HAP-1 (cell line): ENCODE measurements at regions not wholly inside any gene's neighbourhood (a gene's known extent, or its start where the extent isn't known, plus 50 kb on each side); places are given as distances from the start of the nearest gene placed in this dataset.
"Not testable (repeated sequence)": the region's sequence is repeated elsewhere in the genome, so short reads cannot be mapped to it uniquely, and the experiment has no call there.

Source experiments
- DNase-seq, 2 experiments: peaks; one replicate each; pipeline ENCODE4 v3.0.0-alpha.2; 2016 to 2020; ENCODE audit warnings: low spot score in 2 of 2
- H3K27me3 ChIP-seq: fragments of 250-450 bp; sonication (Bioruptor Pico); 2 replicates; pipeline ENCODE4 v1.5.1; 2020; ENCODE audit warnings: low read depth, mild to moderate bottlenecking, moderate library complexity
- H3K36me3 ChIP-seq: fragments of 250-450 bp; sonication (Bioruptor Pico); replicated peaks from 2 replicates; pipeline ENCODE4 v1.5.1; 2020; ENCODE audit warnings: mild to moderate bottlenecking
- H3K4me1 ChIP-seq: fragments of 250-450 bp; sonication (Bioruptor Pico); 2 replicates; pipeline ENCODE4 v1.5.1; 2020; ENCODE audit warnings: mild to moderate bottlenecking
- H3K4me3 ChIP-seq: fragments of 250-450 bp; sonication (Bioruptor Pico); 2 replicates; pipeline ENCODE4 v1.5.1; 2020; ENCODE audit warnings: mild to moderate bottlenecking, moderate library complexity
- H3K9me3 ChIP-seq: fragments of 250-450 bp; sonication (Bioruptor Pico); 2 replicates; pipeline ENCODE4 v1.5.1; 2020; ENCODE audit warnings: mild to moderate bottlenecking, moderate library complexity
- in situ Hi-C: fragments of 300-500 bp; cut with MboI; formaldehyde crosslinking; loops from 3 replicates; pipeline ENCODE4 v1.14.3; 2020; ENCODE audit warnings: low sequenced_read_pairs, inconsistent platforms, mixed read lengths

DNA sequence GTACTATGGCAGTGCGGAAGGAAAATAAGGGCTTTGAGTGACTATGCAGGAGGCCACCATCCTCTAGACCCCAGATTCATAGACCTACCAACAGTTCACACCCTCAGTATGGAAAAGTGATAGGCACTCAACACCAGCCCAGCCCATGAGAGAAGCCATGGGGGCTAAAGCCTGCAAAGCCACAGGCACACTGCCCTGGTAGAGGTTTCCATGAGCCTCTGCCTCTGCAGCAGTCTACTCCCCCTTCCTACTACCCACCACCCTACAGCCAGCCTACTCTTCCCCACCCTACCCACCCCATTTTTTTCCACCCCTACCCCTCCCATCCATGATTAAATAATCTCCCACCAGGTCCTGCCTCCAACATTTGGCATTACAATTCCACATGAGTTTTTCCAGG lies 241.9 kb downstream of the CWH43 start:
- H3K27me3 ChIP-seq, H3K4me1 ChIP-seq, in situ Hi-C loops, H3K36me3 ChIP-seq, DNase-seq, H3K4me3 ChIP-seq, H3K9me3 ChIP-seq: not testable (repeated sequence)

- H3K9me3 ChIP-seq, in situ Hi-C loops, H3K4me1 ChIP-seq, H3K27me3 ChIP-seq, H3K36me3 ChIP-seq, H3K4me3 ChIP-seq, DNase-seq: not testable (repeated sequence)
Measured at GRCh38 chr4:49229243-49229642, 243.2 kb downstream of the CWH43 start.

DNA sequence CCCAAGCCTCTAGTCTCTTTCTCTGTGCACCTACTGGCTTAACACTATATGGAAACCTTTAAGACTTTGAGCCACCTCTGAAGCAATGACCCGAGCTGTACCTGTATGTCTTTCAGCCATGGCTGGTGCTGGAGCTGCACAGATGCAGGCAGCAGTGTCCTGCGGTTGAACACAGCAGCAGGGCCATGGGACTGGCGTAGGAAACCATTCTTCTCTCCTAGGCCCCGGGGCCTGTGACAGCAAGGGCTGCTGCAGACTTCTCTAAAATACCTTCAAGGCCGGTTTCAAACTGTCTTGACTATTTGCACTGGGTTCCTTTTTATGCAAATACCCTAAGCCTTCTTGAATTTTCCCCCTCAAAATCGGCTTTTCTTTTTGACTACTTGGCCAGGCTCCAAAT lies 243.6 kb downstream of the CWH43 start:
- H3K27me3 ChIP-seq, H3K9me3 ChIP-seq, H3K4me1 ChIP-seq, H3K4me3 ChIP-seq, DNase-seq, in situ Hi-C loops, H3K36me3 ChIP-seq: not testable (repeated sequence)

GRCh38 chr4:49233346-49233745 lies 247.3 kb downstream of the CWH43 start:
- H3K4me3 ChIP-seq, H3K27me3 ChIP-seq, DNase-seq, in situ Hi-C loops, H3K9me3 ChIP-seq, H3K4me1 ChIP-seq, H3K36me3 ChIP-seq: not testable (repeated sequence)

DNA sequence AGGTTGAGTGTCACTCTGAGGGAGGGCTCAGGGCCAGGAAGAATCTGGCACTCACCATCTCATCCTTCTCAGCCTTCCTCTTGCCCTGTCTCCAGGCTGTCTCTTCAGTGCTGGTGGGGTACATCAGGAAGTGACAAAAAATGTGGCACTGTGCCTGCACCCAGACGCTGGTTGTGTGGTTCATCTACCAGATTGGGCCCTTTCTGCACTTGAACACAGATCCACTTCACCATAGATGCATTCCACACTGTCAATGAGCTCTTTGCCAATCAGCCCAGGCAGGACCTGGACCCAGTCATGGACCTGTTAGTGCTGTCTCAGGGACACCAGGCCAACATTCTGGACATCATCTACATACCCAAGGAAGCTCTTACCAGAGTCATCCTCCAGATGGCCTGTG lies 247.7 kb downstream of the CWH43 start:
- H3K4me3 ChIP-seq, in situ Hi-C loops, DNase-seq, H3K36me3 ChIP-seq, H3K4me1 ChIP-seq, H3K9me3 ChIP-seq, H3K27me3 ChIP-seq: not testable (repeated sequence)

GRCh38 chr4:49234382-49234781 lies 248.3 kb downstream of the CWH43 start:
- H3K9me3 ChIP-seq, H3K4me3 ChIP-seq, DNase-seq, H3K27me3 ChIP-seq, H3K4me1 ChIP-seq, in situ Hi-C loops, H3K36me3 ChIP-seq: not testable (repeated sequence)

GRCh38 chr4:49235413-49236160 lies 249.5 kb downstream of the CWH43 start:
- DNase-seq, in situ Hi-C loops, H3K4me3 ChIP-seq, H3K27me3 ChIP-seq, H3K4me1 ChIP-seq, H3K9me3 ChIP-seq, H3K36me3 ChIP-seq: not testable (repeated sequence)

GRCh38 chr4:49236474-49236873 lies 250.4 kb downstream of the CWH43 start:
- H3K4me3 ChIP-seq, H3K36me3 ChIP-seq, H3K9me3 ChIP-seq, in situ Hi-C loops, H3K27me3 ChIP-seq, DNase-seq, H3K4me1 ChIP-seq: not testable (repeated sequence)

DNA sequence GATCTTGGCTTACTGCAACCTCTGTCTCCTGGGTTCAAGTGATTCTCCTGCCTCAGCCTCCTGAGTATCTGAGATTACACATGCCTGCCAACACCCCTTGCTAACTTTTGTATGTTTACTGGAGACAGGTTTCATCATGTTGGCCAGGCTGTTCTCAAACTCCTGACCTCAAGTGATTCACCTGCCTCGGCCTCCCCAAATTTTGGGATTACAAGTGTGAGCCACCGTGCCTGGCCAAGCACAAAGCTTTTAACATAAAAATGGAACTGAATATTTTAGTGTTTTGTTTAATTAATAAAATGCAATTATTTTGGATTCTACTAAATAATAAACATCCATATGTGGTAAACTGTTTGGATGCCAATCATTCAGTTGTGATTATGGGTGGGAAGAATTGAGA lies 255.2 kb downstream of the CWH43 start:
- H3K4me3 ChIP-seq, in situ Hi-C loops, H3K27me3 ChIP-seq, H3K36me3 ChIP-seq, H3K9me3 ChIP-seq, H3K4me1 ChIP-seq, DNase-seq: not testable (repeated sequence)

DNA sequence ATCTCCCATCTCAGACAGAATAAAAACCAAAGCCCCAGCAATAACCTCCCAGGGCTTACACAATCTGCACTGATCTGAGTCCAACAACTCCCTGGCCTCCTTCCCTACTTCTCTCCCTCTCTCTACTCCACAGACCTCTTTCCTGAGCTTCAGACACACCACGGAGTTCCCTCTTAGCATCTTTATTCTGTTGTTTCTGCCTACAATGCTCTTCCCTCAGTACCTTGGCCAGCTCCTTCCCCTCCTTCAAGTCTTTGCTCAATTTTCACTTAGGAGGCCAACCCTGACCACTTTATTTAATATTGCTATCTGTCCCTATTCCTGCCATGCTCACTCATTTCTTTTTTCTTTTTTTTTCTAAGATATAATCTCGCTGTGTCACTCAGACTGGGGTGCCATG lies 276.7 kb downstream of the CWH43 start:
- H3K4me1 ChIP-seq, H3K9me3 ChIP-seq, in situ Hi-C loops: not testable (repeated sequence)

GRCh38 chr4:49270435-49270834 lies 284.4 kb downstream of the CWH43 start:
- H3K4me1 ChIP-seq, H3K27me3 ChIP-seq, DNase-seq, H3K9me3 ChIP-seq, H3K4me3 ChIP-seq, in situ Hi-C loops, H3K36me3 ChIP-seq: not testable (repeated sequence)

More for the DNA sequence above, 276.7 kb downstream of the CWH43 start:
- H3K27me3 ChIP-seq, H3K36me3 ChIP-seq, H3K4me3 ChIP-seq, DNase-seq: not testable (repeated sequence)

DNA sequence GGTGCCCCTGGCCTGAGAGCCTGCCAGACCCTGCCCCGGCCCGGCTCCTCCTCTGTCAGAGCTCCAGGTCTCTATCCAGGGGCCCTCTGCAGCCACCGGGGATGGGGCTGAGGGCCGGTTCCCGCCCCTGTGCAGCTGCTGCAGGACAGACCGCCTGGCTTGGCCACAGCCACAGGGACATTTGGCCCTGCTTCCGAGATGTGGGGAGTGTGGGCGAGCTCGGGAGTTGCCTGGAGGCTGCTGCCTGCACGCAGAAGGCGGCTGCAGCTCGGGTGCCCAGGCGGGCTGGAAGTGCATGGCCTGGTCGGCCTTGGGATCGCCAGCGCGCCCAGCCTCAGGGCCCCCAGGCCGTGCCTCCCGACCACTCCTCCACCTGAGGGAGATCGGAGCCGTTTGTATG lies 284.8 kb downstream of the CWH43 start:
- H3K27me3 ChIP-seq, H3K4me1 ChIP-seq, in situ Hi-C loops, DNase-seq, H3K9me3 ChIP-seq, H3K36me3 ChIP-seq, H3K4me3 ChIP-seq: not testable (repeated sequence)

DNA sequence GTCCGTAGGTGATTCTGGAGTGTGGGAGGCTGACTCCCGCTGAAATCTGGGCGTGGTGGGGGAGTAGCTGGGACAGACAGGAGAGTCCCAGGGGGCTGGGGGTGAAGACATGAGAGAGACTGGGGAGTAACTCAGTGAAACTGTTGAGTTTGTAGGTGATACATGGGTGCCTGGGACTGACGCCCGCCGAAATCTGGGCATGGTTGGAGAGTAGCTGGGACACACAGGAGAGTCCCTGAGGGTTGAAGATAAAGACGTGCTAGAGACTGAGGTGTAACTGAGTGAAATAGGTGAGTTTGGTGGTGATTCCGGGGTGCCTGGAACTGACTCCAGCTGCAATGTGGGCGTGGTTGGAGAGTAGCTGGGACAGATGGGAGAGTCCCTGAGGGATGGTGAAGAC lies 299.8 kb downstream of the CWH43 start:
- H3K9me3 ChIP-seq, result peaks cover 10% of the 10 kb centered on the region
- H3K36me3 ChIP-seq, H3K27me3 ChIP-seq, in situ Hi-C loops, DNase-seq, H3K4me1 ChIP-seq, H3K4me3 ChIP-seq: not testable (repeated sequence)

DNA sequence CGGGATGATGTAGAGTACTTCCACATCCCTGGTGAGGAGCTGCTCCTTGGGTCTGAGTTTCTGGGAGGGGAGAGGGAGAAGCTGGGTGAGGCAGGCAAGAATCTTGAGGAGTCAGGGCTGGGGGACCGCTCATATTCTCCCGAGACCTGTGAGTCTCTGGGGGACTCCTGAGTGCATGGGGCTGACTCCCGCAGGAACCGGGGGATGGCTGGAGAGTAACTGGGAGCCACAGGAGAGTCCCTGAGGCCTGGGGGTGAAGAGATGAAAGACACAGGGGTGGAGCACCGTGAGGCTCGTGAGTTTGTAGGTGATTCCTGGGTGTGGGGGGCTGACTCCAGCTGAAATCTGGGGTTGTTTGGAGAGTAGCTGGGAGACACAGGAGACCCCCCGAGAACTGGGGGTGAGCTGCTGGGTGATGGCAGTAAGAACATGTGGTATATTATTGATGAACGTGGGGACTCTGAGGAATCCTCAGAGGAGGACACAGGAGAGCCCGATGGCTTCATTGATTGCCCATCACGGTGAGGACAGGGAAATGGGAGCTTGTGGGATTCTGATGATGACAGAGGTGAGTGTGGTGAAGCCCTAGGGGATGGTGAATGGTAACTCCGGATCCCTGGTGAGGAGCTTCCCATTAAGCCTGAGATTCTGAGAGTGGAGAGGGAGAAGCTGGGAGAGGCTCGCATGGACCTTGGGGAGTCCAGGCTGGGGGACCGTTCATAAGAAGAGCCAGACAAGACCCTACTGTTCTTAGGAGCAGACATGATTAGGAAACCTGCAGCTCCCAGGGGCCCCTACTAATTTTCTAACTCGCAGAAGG lies 301.1 kb downstream of the CWH43 start:
- H3K4me1 ChIP-seq, H3K36me3 ChIP-seq, H3K4me3 ChIP-seq, H3K27me3 ChIP-seq, DNase-seq, in situ Hi-C loops: not testable (repeated sequence)
- peaks cover 10% of the 10 kb centered on the region for H3K9me3 ChIP-seq
